ENCODE measurements at regions not wholly inside any gene's neighbourhood (a gene's known extent, or its start where the extent isn't known, plus 50 kb on each side); places are given as distances from the start of the nearest gene placed in this dataset.

DNA sequence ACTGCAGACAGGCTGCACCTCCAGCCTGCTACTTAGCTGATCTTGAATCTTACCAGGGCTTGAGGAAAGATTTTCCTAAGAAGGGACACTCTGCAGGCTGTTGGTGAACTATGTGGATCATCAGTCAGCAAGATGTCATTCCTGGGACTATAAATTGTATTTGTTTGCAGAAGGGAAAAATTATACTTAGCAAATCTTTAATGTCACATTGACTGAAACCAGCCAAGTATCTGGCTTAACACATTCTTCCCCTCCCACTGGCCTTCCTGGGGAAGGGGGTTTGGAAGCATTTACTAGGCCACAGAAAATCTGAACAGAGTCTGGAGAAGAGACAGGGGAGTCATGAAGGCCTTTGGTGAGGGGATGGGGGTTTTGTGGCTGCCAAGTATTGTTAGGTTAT lies 156.7 kb upstream of the EOLA2 start (continued):
- TF ChIP-seq, protein P1, sequence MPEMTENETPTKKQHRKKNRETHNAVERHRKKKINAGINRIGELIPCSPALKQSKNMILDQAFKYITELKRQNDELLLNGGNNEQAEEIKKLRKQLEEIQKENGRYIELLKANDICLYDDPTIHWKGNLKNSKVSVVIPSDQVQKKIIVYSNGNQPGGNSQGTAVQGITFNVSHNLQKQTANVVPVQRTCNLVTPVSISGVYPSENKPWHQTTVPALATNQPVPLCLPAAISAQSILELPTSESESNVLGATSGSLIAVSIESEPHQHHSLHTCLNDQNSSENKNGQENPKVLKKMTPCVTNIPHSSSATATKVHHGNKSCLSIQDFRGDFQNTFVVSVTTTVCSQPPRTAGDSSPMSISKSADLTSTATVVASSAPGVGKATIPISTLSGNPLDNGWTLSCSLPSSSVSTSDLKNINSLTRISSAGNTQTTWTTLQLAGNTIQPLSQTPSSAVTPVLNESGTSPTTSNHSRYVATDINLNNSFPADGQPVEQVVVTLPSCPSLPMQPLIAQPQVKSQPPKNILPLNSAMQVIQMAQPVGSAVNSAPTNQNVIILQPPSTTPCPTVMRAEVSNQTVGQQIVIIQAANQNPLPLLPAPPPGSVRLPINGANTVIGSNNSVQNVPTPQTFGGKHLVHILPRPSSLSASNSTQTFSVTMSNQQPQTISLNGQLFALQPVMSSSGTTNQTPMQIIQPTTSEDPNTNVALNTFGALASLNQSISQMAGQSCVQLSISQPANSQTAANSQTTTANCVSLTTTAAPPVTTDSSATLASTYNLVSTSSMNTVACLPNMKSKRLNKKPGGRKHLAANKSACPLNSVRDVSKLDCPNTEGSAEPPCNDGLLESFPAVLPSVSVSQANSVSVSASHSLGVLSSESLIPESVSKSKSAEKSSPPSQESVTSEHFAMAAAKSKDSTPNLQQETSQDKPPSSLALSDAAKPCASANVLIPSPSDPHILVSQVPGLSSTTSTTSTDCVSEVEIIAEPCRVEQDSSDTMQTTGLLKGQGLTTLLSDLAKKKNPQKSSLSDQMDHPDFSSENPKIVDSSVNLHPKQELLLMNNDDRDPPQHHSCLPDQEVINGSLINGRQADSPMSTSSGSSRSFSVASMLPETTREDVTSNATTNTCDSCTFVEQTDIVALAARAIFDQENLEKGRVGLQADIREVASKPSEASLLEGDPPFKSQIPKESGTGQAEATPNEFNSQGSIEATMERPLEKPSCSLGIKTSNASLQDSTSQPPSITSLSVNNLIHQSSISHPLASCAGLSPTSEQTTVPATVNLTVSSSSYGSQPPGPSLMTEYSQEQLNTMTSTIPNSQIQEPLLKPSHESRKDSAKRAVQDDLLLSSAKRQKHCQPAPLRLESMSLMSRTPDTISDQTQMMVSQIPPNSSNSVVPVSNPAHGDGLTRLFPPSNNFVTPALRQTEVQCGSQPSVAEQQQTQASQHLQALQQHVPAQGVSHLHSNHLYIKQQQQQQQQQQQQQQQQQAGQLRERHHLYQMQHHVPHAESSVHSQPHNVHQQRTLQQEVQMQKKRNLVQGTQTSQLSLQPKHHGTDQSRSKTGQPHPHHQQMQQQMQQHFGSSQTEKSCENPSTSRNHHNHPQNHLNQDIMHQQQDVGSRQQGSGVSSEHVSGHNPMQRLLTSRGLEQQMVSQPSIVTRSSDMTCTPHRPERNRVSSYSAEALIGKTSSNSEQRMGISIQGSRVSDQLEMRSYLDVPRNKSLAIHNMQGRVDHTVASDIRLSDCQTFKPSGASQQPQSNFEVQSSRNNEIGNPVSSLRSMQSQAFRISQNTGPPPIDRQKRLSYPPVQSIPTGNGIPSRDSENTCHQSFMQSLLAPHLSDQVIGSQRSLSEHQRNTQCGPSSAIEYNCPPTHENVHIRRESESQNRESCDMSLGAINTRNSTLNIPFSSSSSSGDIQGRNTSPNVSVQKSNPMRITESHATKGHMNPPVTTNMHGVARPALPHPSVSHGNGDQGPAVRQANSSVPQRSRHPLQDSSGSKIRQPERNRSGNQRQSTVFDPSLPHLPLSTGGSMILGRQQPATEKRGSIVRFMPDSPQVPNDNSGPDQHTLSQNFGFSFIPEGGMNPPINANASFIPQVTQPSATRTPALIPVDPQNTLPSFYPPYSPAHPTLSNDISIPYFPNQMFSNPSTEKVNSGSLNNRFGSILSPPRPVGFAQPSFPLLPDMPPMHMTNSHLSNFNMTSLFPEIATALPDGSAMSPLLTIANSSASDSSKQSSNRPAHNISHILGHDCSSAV (CRISPR knock-in tag; IDR thresholded peaks at IDR 0.05; ENCODE audit: borderline replicate concordance) = no peak
- TF ChIP-seq KLF12 (CRISPR knock-in tag; IDR thresholded peaks at IDR 0.05; ENCODE audit: borderline replicate concordance) = no peak
- TF ChIP-seq, protein P2, sequence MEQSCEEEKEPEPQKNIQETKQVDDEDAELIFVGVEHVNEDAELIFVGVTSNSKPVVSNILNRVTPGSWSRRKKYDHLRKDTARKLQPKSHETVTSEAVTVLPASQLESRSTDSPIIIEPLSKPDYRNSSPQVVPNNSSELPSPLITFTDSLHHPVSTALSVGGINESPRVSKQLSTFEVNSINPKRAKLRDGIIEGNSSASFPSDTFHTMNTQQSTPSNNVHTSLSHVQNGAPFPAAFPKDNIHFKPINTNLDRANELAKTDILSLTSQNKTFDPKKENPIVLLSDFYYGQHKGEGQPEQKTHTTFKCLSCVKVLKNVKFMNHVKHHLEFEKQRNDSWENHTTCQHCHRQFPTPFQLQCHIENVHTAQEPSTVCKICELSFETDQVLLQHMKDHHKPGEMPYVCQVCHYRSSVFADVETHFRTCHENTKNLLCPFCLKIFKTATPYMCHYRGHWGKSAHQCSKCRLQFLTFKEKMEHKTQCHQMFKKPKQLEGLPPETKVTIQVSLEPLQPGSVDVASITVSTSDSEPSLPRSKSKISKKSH (CRISPR knock-in tag; IDR thresholded peaks at IDR 0.05; ENCODE audit: borderline replicate concordance) = no peak
- TF ChIP-seq MAFK (conservative IDR thresholded peaks at IDR 0.05 in 1 of 2, IDR thresholded peaks at IDR 0.05 in 1 of 2; ENCODE audit: low read length in 2 of 2) = no peak
- TF ChIP-seq, protein P3, sequence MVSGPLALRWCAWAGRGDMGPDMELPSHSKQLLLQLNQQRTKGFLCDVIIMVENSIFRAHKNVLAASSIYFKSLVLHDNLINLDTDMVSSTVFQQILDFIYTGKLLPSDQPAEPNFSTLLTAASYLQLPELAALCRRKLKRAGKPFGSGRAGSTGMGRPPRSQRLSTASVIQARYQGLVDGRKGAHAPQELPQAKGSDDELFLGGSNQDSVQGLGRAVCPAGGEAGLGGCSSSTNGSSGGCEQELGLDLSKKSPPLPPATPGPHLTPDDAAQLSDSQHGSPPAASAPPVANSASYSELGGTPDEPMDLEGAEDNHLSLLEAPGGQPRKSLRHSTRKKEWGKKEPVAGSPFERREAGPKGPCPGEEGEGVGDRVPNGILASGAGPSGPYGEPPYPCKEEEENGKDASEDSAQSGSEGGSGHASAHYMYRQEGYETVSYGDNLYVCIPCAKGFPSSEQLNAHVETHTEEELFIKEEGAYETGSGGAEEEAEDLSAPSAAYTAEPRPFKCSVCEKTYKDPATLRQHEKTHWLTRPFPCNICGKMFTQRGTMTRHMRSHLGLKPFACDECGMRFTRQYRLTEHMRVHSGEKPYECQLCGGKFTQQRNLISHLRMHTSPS (CRISPR knock-in tag; IDR thresholded peaks at IDR 0.05; ENCODE audit: low read depth) = no peak

Data from HepG2 (cell line).